ENCODE measurements at regions not wholly inside any gene's neighbourhood (a gene's known extent, or its start where the extent isn't known, plus 50 kb on each side); places are given as distances from the start of the nearest gene placed in this dataset.

DNA sequence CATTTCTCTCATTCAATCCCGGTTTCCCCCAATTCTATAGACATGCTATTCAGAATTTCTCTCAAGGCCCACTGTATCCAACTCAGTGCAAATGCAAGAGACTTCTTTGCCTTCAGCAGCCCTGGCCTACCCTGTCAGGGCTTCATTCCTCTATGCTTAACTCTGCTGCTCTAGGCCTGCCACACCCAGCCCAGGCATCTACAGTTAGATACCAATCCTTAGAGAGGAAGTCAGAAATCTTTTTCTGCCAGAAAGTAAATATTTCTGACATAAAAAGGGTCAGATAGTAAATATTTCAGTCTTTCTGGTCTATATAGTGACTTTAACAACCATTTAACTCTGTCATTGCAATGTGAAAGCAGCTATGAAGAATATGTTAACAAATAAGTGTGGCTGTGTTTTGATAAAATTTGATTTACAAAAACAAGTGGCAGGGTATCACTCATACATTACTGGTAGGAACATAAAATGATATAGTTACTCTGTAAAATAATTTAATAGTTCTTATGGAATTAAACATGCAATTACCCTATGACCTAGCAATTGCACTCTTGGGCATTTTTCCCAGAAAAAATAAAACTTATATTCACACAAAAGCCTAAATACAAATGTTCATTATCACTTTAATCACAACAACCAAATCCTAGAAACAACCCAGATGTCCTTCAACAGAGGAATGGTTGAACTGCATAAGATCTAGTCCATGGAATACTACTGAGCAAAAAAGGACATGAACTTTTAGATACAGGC lies 942.0 kb downstream of the SQOR start:
- no peak for TF ChIP-seq POLR2A (IDR thresholded peaks at IDR 0.05; ENCODE audit: borderline replicate concordance, extremely low read depth, insufficient read depth, insufficient read length)
- TF ChIP-seq, protein P1, sequence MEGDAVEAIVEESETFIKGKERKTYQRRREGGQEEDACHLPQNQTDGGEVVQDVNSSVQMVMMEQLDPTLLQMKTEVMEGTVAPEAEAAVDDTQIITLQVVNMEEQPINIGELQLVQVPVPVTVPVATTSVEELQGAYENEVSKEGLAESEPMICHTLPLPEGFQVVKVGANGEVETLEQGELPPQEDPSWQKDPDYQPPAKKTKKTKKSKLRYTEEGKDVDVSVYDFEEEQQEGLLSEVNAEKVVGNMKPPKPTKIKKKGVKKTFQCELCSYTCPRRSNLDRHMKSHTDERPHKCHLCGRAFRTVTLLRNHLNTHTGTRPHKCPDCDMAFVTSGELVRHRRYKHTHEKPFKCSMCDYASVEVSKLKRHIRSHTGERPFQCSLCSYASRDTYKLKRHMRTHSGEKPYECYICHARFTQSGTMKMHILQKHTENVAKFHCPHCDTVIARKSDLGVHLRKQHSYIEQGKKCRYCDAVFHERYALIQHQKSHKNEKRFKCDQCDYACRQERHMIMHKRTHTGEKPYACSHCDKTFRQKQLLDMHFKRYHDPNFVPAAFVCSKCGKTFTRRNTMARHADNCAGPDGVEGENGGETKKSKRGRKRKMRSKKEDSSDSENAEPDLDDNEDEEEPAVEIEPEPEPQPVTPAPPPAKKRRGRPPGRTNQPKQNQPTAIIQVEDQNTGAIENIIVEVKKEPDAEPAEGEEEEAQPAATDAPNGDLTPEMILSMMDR (IDR thresholded peaks at IDR 0.05 in 2 of 3, conservative IDR thresholded peaks at IDR 0.05 in 1 of 3; ENCODE audit: borderline replicate concordance in 1 of 3, insufficient read depth in 1 of 3, low read depth in 2 of 3, low read length in 2 of 3), result no peak
- TF ChIP-seq CEBPB (IDR thresholded peaks at IDR 0.05; ENCODE audit: low read depth), result no peak
- TF ChIP-seq POLR2AphosphoS5 (IDR thresholded peaks at IDR 0.05; ENCODE audit: low read depth, low read length), result no peak
- TF ChIP-seq SP1 (IDR thresholded peaks at IDR 0.05; ENCODE audit: low read depth), result no peak
- TF ChIP-seq, protein P2, sequence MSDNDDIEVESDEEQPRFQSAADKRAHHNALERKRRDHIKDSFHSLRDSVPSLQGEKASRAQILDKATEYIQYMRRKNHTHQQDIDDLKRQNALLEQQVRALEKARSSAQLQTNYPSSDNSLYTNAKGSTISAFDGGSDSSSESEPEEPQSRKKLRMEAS (IDR thresholded peaks at IDR 0.05), result no peak
- TF ChIP-seq SIN3A (IDR thresholded peaks at IDR 0.05; ENCODE audit: low read depth), result no peak
- no peak for TF ChIP-seq EZH2 (IDR thresholded peaks at IDR 0.05)
- no peak for TF ChIP-seq YY1 (IDR thresholded peaks at IDR 0.05; ENCODE audit: extremely low read depth, insufficient replicate concordance, low read depth, low read length)

All from HCT116 (cell line).